H1 (cell line): ENCODE measurements at regions not wholly inside any gene's neighbourhood (a gene's known extent, or its start where the extent isn't known, plus 50 kb on each side); places are given as distances from the start of the nearest gene placed in this dataset.

Experiments used
- CTCF ChIA-PET: fragments of 300-600 bp; sonication (Branson Sonifier 250); formaldehyde crosslinking; loops from one replicate; lab custom pipeline; 2021; ENCODE audit not compliant: partially characterized antibody; lab: Charles Lee
- POLR2A ChIA-PET: fragments of 300-600 bp; sonication (Branson Sonifier 250); formaldehyde crosslinking; loops from one replicate; lab custom pipeline; 2021; ENCODE audit warnings: inconsistent platforms; ENCODE audit not compliant: partially characterized antibody; lab: Charles Lee
- DNase-seq, 2 experiments: peaks; one replicate each; pipeline versions ENCODE4 v3.0.0 to v3.0.0-alpha.2; 2010 to 2022; ENCODE audit warnings: low spot score in 2 of 2, low read depth in 1 of 2, mixed read lengths in 1 of 2
- FAIRE-seq: peaks from 2 replicates; lab custom pipeline; 2011; peaks lifted over from hg19 to GRCh38; lab: Jason Lieb, UNC
- H2AFZ ChIP-seq: 2 replicates; pipeline ENCODE4 v1.8.1; 2012; ENCODE audit warnings: low read length, inconsistent platforms
- H2AK5ac ChIP-seq: 2 replicates; pipeline ENCODE4 v1.6.1; 2013; ENCODE audit warnings: low read depth, low read length
- H2BK120ac ChIP-seq: replicated peaks from 2 replicates; pipeline ENCODE3; 2013; ENCODE audit warnings: low read depth, low read length, inconsistent platforms
- H2BK12ac ChIP-seq: 2 replicates; pipeline ENCODE4 v1.6.1; 2013; ENCODE audit warnings: low read depth, low read length
- H2BK15ac ChIP-seq: 2 replicates; pipeline ENCODE4 v1.6.1; 2013; ENCODE audit warnings: low read length
- H2BK20ac ChIP-seq: 2 replicates; pipeline ENCODE4 v1.6.1; 2013; ENCODE audit warnings: low read length
- H2BK5ac ChIP-seq: 2 replicates; pipeline ENCODE4 v1.6.1; 2013; ENCODE audit warnings: low read depth, low read length
- H3K14ac ChIP-seq: 2 replicates; pipeline ENCODE4 v1.6.1; 2013; ENCODE audit warnings: inconsistent platforms; ENCODE audit not compliant: insufficient read length
- H3K18ac ChIP-seq: 2 replicates; pipeline ENCODE4 v1.6.1; 2013; ENCODE audit warnings: low read length; ENCODE audit errors: extremely low read depth
- H3K23ac ChIP-seq: 2 replicates; pipeline ENCODE4 v1.6.1; 2013; ENCODE audit warnings: inconsistent platforms; ENCODE audit not compliant: insufficient read length
- H3K23me2 ChIP-seq: 2 replicates; pipeline ENCODE4 v1.6.1; 2013; ENCODE audit warnings: low read depth, low read length
- H3K27ac ChIP-seq: 2 replicates; pipeline ENCODE4 v1.6.1; 2011; ENCODE audit warnings: low read depth, low read length, inconsistent platforms
- H3K27me3 ChIP-seq, 4 experiments: replicated peaks in 1 of 4; 1 replicate in 1 of 4; 2 replicates in 3 of 4; pipeline versions ENCODE4 v1.6.1 to v1.8.1; 2011 to 2013; ENCODE audit warnings: low read length in 3 of 4, mild to moderate bottlenecking in 3 of 4, inconsistent platforms in 2 of 4, mixed read lengths in 2 of 4, moderate library complexity in 1 of 4; ENCODE audit not compliant: control insufficient read depth in 3 of 4, insufficient read depth in 3 of 4; ENCODE audit errors: extremely low read depth in 1 of 4
- H3K36me3 ChIP-seq, 4 experiments: 2 replicates each; pipeline versions ENCODE4 v1.6.1 to v1.8.1; 2011 to 2013; ENCODE audit warnings: mild to moderate bottlenecking in 4 of 4, low read length in 3 of 4, moderate library complexity in 2 of 4, control low read depth in 1 of 4, inconsistent platforms in 1 of 4; ENCODE audit not compliant: insufficient read depth in 4 of 4, control insufficient read depth in 2 of 4
- H3K4ac ChIP-seq: replicated peaks from 2 replicates; pipeline ENCODE3; 2013; ENCODE audit warnings: low read length, low read depth, mixed read lengths, inconsistent platforms; ENCODE audit not compliant: insufficient read length
- H3K4me1 ChIP-seq, 4 experiments: replicated peaks in 1 of 4; 1 replicate in 1 of 4; 2 replicates in 3 of 4; pipeline versions ENCODE4 v1.6.1 to v1.8.1; 2011 to 2013; ENCODE audit warnings: low read length in 3 of 4, inconsistent platforms in 2 of 4, mixed read lengths in 1 of 4; ENCODE audit not compliant: insufficient read depth in 4 of 4, control insufficient read depth in 3 of 4
- H3K4me2 ChIP-seq, 2 experiments: 2 replicates each; pipeline versions ENCODE4 v1.6.1 to v1.8.1; 2011 to 2013; ENCODE audit warnings: low read depth in 2 of 2, low read length in 2 of 2, control low read depth in 1 of 2, inconsistent platforms in 1 of 2, mild to moderate bottlenecking in 1 of 2; ENCODE audit not compliant: insufficient read depth in 1 of 2
- H3K4me3 ChIP-seq, 4 experiments: fragments of 200-600, 300-600 bp in 1 of 4; sonication (generic), shearing (Covaris generic), sonication (Bioruptor Twin) in 1 of 4; 2 replicates each; pipeline versions ENCODE4 v1.5.1 to v1.8.1; 2011 to 2016; ENCODE audit warnings: low read length in 4 of 4, low read depth in 3 of 4, control low read depth in 2 of 4, inconsistent platforms in 2 of 4, mild to moderate bottlenecking in 2 of 4, mixed read lengths in 1 of 4, moderate library complexity in 1 of 4; ENCODE audit not compliant: insufficient read depth in 2 of 4; ENCODE audit errors: extremely low read depth in 1 of 4
- H3K56ac ChIP-seq: replicated peaks from 2 replicates; pipeline ENCODE3; 2013; ENCODE audit warnings: low read depth, mild to moderate bottlenecking, mixed read lengths, low read length, inconsistent platforms; ENCODE audit not compliant: insufficient read length
- H3K79me1 ChIP-seq: 2 replicates; pipeline ENCODE4 v1.6.1; 2013; ENCODE audit warnings: low read depth, low read length, control low read depth
- H3K79me2 ChIP-seq, 2 experiments: 2 replicates each; pipeline versions ENCODE4 v1.6.1 to v1.8.1; 2012 to 2013; ENCODE audit warnings: low read length in 2 of 2, mild to moderate bottlenecking in 2 of 2, inconsistent platforms in 1 of 2; ENCODE audit not compliant: insufficient read depth in 2 of 2, control insufficient read depth in 1 of 2
- H3K9ac ChIP-seq, 4 experiments: replicated peaks in 1 of 4; 1 replicate in 1 of 4; 2 replicates in 3 of 4; pipeline versions ENCODE4 v1.6.1 to v1.8.1; 2011 to 2013; ENCODE audit warnings: low read depth in 3 of 4, low read length in 3 of 4, control low read depth in 2 of 4, mild to moderate bottlenecking in 2 of 4, moderate library complexity in 2 of 4, inconsistent platforms in 1 of 4; ENCODE audit errors: extremely low read depth in 1 of 4
- H3K9me3 ChIP-seq, 2 experiments: 2 replicates each; pipeline versions ENCODE4 v1.6.1 to v1.8.1; 2012 to 2013; ENCODE audit warnings: mild to moderate bottlenecking in 2 of 2, moderate library complexity in 2 of 2, control low read depth in 1 of 2, inconsistent platforms in 1 of 2, low read depth in 1 of 2, low read length in 1 of 2, mixed read lengths in 1 of 2; ENCODE audit not compliant: insufficient read depth in 2 of 2
- H4K20me1 ChIP-seq, 2 experiments: replicated peaks in 1 of 2; 2 replicates each; pipeline versions ENCODE3 to v1.8.1; 2011 to 2013; ENCODE audit warnings: inconsistent platforms in 2 of 2, low read length in 2 of 2, mild to moderate bottlenecking in 1 of 2; ENCODE audit not compliant: insufficient read depth in 2 of 2, control insufficient read depth in 1 of 2
- H4K5ac ChIP-seq: 2 replicates; pipeline ENCODE4 v1.6.1; 2013; ENCODE audit warnings: low read length, low read depth, mixed read lengths, inconsistent platforms; ENCODE audit not compliant: insufficient read length
- H4K8ac ChIP-seq: 2 replicates; pipeline ENCODE4 v1.8.0; 2013; ENCODE audit warnings: mild to moderate bottlenecking, moderate library complexity, low read length, inconsistent platforms; ENCODE audit not compliant: insufficient read depth; ENCODE audit errors: extremely low read depth
- H4K91ac ChIP-seq: replicated peaks from 2 replicates; pipeline ENCODE3; 2013; ENCODE audit warnings: low read length, mixed read lengths, inconsistent platforms; ENCODE audit not compliant: insufficient read length
- FOSL1 ChIP-seq: IDR thresholded peaks from 2 replicates; pipeline ENCODE4 v1.6.1; 2011; ENCODE audit warnings: mild to moderate bottlenecking, low read depth, low read length, moderate library complexity; ENCODE audit not compliant: insufficient read depth
- WGBS, 2 experiments: shearing (Covaris generic) in 1 of 2; methylation state at CpG; one replicate each; pipeline versions ENCODE4 v1.1.6 to v1.1.7; 2013 to 2015; ENCODE audit warnings: low lambda C conversion rate in 2 of 2, mixed read lengths in 2 of 2, inconsistent platforms in 1 of 2, low coverage in 1 of 2, missing lambda C conversion rate in 1 of 2; ENCODE audit not compliant: insufficient replicate concordance in 2 of 2, insufficient coverage in 1 of 2, insufficient read length in 1 of 2; ENCODE audit errors: extremely low coverage in 1 of 2, missing lambda C conversion rate in 1 of 2; 5-methylcytosine and 5-hydroxymethylcytosine counted together

GRCh38 chr9:73853549-73853948 is 643.6 kb upstream of the RORB start:
- H3K14ac ChIP-seq = no peak overlapping the region
- H3K4me1 ChIP-seq = no peaks in the 10 kb centered on the region
- WGBS, 2 experiments = 93% methylated on average over 3 of the region's 3 CpGs; no CpG with 5 or more reads in 1 of the 2 experiments
- H3K27ac ChIP-seq = no peak overlapping the region
- H4K91ac ChIP-seq = no peak overlapping the region
- ChIA-PET CTCF (interaction anchor here (1.2 kb wide), 1 partner anchor 10 kb away, joined by 5 read pairs; no protein-coding TSS in a partner anchor), POLR2A (no interaction called here)
- no peak overlapping the region for H2BK12ac ChIP-seq
- H3K23me2 ChIP-seq = no peaks in the 10 kb centered on the region
- H2BK120ac ChIP-seq = no peak overlapping the region
- H3K9me3 ChIP-seq = no peaks in the 10 kb centered on the region; a peak in 1 of 4 replicates
- no peak overlapping the region for H2AK5ac ChIP-seq
- no peak overlapping the region for H3K4me2 ChIP-seq
- H2BK20ac ChIP-seq = no peak overlapping the region
- H3K18ac ChIP-seq = no peak overlapping the region
- no peak overlapping the region for H4K8ac ChIP-seq
- DNase-seq (no peak), FAIRE-seq (no peak)
- H4K20me1 ChIP-seq = no peaks in the 10 kb centered on the region
- no peaks in the 10 kb centered on the region for H3K27me3 ChIP-seq
- H3K79me2 ChIP-seq = no peaks in the 10 kb centered on the region
- no peak overlapping the region for H4K5ac ChIP-seq
- no peaks in the 10 kb centered on the region for H3K36me3 ChIP-seq
- H3K4me3 ChIP-seq = no peak overlapping the region
- no peak overlapping the region for H3K23ac ChIP-seq
- no peak overlapping the region for H3K4ac ChIP-seq
- H2BK15ac ChIP-seq = no peak overlapping the region
- H3K79me1 ChIP-seq = no peaks in the 10 kb centered on the region
- no peak overlapping the region for H3K9ac ChIP-seq
- no peak overlapping the region for H2AFZ ChIP-seq
- no peak overlapping the region for H2BK5ac ChIP-seq
- H3K56ac ChIP-seq = no peak overlapping the region
- no peak for TF ChIP-seq FOSL1
